ENCODE measurements at regions not wholly inside any gene's neighbourhood (a gene's known extent, or its start where the extent isn't known, plus 50 kb on each side); places are given as distances from the start of the nearest gene placed in this dataset.

GRCh38 chr5:24005384-24005783 is 498.0 kb downstream of the PRDM9 start:
- no peak for TF ChIP-seq KDM1A (CRISPR knock-in tag; IDR thresholded peaks at IDR 0.05)
- no peak for TF ChIP-seq ZNF691 (CRISPR knock-in tag; IDR thresholded peaks at IDR 0.05; ENCODE audit: borderline replicate concordance, low read depth)
- no peak for TF ChIP-seq POLR2A (IDR thresholded peaks at IDR 0.05; ENCODE audit: insufficient read depth in 1 of 2, low read depth in 2 of 2, low read length in 2 of 2)
- no peak for TF ChIP-seq NFRKB (IDR thresholded peaks at IDR 0.05)
- no peak for TF ChIP-seq CTCF (CRISPR knock-in tag; IDR thresholded peaks at IDR 0.05)
- no peak for TF ChIP-seq HDAC2 (CRISPR knock-in tag; IDR thresholded peaks at IDR 0.05)
- TF ChIP-seq PHB2 (IDR thresholded peaks at IDR 0.05; ENCODE audit: partially characterized antibody), result no peak
- TF ChIP-seq ZNF383 (CRISPR knock-in tag; IDR thresholded peaks at IDR 0.05; ENCODE audit: borderline replicate concordance), result no peak
- TF ChIP-seq LCORL (IDR thresholded peaks at IDR 0.05), result no peak
- TF ChIP-seq LCORL (CRISPR knock-in tag; IDR thresholded peaks at IDR 0.05), result no peak
- TF ChIP-seq MYNN (CRISPR knock-in tag; IDR thresholded peaks at IDR 0.05; ENCODE audit: low read depth), result no peak

Measured in HepG2 (cell line).